ENCODE measurements at regions not wholly inside any gene's neighbourhood (a gene's known extent, or its start where the extent isn't known, plus 50 kb on each side); places are given as distances from the start of the nearest gene placed in this dataset.

GRCh38 chr13:85141401-85141800 is 657.8 kb downstream of the SLITRK6 start:
- no peak for TF ChIP-seq CTCF (IDR thresholded peaks at IDR 0.05)
- no peak for TF ChIP-seq ATF3 (CRISPR knock-in tag; conservative IDR thresholded peaks at IDR 0.05)
- TF ChIP-seq MAX (CRISPR knock-in tag; IDR thresholded peaks at IDR 0.05), result no peak
- TF ChIP-seq TP53 (CRISPR knock-in tag; IDR thresholded peaks at IDR 0.05), result no peak
